ENCODE measurements at regions not wholly inside any gene's neighbourhood (a gene's known extent, or its start where the extent isn't known, plus 50 kb on each side); places are given as distances from the start of the nearest gene placed in this dataset.
"Not testable (repeated sequence)": the region's sequence is repeated elsewhere in the genome, so short reads cannot be mapped to it uniquely, and the experiment has no call there.

DNA sequence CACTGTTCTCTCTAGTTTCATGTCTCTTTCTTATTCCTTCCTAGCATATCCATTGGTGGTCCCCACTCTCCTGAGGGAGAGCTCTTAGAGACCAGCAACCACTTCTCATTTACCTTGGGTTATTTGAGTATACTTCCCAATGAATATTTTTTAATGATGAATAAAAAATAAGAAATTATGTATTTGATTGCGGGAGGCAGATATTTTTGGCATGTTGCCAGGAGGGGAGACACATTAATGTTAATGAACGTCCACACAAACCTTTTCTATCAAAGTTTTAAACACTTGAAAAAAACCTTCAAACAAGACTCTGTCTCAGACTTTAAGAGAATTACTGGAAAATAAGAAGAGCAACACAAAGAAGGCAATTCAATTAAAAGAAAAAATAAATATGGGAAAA, 260.6 kb upstream of the MAGI2 start:
- DNase-seq (ENCODE audit: low read depth): no peak

DNA sequence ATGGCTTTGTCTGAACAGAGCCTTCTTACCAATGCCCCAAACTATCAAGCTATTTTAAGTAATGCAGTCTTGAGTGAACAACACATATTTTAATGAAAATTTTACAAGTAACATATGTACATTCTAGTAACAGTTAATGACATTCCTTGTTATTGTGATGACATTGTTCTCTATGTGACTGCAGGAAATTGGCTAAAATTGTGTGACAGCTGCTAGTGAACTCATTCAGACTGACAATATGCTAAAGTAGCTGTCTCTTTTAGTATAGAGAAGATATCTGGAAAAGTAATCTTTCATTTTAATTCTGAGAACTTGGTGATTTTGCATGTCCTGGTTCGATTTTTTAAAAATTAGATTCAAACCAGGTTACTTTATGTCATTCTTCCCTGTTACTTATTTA, 259.8 kb upstream of the MAGI2 start:
- DNase-seq (ENCODE audit: low read depth): no peak

DNA sequence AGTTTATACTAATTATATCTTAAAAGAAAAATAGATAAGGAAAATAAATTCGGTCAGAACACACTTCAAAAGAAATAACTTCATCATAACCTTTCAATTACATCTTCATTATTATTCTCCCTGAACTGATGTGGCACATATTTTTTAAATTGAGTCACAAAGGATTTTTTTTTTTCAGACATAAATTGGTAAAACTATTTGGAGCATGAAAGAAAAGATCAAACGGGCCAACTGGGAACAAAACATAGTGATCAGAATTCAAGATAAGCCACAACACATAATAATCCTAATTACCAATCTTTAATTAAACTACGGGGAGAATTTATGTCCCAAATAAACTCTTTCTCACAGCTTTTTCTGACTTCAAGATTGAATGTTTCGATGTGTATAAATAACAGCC, 258.2 kb upstream of the MAGI2 start:
- no peak for DNase-seq (ENCODE audit: low read depth)

DNA sequence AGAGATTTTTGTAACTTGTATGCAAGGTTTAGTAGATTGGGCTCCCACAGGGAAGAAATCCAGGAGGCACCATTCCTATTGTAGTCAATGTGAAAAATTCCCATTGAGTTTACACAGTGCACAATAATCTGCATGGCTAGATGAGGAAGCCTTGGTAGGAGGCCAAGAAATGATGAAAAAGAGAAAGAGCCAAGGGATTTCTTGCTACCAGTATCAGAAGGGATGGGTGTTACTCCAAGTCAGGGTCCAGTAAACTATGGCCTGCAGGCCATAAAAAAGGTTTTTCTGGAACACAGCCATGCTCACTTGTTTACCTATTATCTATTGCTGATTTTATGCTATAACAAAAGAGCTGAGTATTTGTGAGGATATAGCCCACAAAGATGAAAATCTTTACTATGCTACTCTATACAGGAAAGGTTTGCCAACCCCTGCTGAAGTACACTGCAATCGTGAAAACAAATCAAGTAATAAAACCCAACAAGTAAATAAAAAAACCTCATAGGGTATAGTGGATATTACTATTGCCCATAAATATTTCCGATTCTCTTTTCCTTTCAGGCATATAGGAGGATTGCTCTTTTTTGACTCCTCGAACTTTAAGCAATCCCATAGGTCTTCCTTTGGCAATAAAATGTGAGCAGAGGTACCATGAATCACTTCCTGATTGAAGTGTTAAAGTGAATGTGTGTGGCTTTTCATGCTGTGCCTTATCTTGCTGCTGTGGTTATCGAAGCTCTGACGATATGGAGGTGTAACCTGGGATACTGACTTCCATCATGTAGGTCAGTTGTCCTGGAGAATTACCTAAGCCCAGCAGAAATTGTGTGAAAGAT, 256.3 kb upstream of the MAGI2 start:
- no peak for DNase-seq (ENCODE audit: low read depth)

DNA sequence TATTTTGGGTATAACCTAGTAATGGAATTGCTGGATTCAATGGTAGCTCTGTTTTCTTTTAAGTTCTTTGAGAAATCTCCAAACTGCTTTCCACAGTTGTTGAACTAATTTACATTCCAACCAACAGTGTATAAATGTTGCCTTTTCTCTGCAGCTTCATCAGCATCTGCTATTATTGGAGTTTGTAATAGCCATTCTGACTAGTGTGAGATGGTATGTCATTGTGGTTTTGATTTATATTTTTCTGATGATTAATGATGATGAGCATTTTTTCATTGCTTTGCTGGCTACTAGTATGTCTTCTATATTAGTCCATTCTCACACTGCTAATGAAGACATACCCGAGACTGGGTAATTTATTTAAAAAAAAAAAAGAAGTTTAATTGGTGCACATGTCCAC, 248.6 kb upstream of the MAGI2 start:
- no peak for DNase-seq (ENCODE audit: low read depth)

DNA sequence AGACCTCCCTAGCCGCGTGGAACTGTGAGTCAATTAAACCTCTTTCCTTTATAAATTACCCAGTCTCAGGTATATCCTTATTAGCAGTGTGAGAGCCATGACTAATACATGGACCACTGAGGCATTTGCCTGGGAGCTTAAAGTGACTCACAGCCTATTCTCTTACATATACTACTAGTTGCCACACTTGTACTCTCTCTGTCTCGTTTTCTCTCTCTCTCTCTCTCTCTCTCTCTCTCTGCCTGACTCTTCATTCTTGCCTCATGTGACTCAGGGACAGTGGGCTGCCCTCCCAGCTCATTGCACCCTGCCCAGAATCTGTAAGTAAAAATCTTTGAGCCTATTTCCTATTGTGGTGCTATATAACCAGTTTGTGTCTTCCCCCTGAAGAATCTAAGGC, 238.5 kb upstream of the MAGI2 start:
- DNase-seq (ENCODE audit: low read depth): no peak

DNA sequence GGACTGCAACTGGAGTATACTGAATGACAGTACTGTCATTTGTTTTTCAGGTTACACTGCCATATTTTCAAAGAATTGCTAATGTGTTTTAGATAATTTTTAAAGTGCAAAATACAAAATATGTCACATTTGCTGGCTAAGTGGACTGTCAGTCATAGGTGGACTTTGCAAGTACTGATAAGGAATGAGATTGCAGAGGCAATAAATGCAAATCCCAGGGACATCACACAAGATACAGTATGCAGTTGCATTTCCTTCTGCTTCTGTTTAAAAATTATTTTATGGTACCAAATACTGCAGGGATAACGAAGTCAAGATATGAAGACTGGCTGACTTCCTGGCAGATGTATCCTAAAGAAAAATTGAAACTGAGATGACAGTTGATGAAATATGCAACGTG, 237.6 kb upstream of the MAGI2 start:
- DNase-seq (ENCODE audit: low read depth): no peak

DNA sequence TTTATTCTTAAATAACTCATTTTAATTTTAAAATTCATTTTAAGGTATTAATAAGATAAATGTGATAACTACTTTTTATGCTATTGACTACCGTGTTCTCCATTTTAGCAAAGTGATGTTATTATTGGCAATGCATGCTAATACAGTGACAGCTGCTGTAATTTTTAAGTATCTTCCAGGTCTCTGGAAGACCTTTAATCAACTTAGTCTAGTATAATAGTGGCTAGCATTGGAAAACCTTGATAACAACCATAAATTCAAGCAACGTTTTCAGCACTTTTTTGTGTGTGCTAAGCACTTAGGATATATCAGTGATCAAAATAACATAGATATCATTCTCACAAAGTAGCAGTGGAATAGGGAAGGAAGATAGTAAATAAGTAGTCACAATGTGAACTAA, 230.9 kb upstream of the MAGI2 start:
- DNase-seq (ENCODE audit: low read depth): no peak

DNA sequence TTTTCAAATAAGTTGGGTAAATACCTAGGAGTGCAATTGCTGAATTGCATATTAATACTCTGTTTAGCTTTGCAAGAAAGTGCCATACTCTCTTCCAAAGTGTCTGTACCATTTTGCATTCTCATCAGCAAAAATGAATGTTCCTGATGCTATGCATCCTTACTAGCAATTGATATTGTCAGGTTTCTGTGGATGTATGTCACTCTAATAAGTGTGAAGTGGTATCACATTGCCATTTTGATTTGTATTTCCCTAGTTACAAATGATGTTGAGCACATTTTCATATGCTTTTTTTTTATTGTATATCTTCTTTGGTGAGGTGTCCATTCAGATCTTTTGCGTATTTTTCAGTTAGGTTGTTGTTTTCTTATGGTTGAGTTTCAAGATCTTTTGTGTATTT, 230.4 kb upstream of the MAGI2 start:
- no peak for DNase-seq (ENCODE audit: low read depth)

DNA sequence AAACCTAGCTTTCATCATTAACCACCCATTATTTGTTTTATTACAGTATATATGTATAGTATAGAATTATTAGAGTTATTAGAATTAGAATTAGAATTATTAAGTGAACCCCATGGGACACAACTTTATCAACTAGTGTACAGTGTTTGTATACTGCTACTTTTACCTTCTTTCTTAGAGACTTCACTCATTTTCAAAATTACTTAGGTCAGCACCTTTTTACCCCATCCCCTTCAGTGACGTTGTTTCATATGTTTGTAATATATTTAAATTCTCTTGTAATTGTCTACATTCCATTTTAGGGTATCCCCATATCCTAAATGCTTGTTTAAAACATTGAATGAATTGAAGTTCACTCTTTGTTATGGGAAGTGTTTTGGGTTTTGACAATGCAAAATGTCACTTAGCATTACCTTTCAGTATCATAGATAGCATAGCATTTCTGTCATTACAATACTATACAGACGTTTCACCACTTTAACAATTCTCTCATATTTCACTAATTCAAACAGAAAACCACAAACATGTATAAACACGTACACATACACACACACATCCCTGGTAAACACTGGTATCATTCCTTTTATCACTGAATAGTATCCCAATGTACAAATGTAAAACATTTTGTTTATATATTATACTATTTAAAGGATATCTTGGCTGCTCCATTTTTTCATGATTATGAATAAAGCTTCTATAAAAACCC, 229.9 kb upstream of the MAGI2 start:
- no peak for DNase-seq (ENCODE audit: low read depth)

DNA sequence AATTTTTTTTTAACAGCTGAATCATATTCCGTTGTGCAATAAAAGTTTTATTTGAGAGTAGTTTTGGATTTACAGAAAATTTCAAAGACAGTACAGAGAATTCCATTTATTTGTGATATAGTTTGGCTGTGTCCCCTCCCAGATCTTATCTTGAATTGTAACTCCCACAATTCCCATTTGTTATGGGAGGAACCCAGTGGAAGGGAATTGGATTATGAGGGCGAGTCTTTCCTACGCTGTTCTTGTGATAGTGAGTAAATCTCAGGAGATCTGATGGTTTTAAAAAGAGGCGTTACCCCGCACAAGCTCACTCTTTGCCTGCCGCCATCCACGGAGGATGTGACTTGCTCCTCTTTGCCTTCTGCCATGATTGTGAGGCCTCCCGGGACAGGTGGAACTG, 228.0 kb upstream of the MAGI2 start:
- DNase-seq (ENCODE audit: low read depth): no peak

DNA sequence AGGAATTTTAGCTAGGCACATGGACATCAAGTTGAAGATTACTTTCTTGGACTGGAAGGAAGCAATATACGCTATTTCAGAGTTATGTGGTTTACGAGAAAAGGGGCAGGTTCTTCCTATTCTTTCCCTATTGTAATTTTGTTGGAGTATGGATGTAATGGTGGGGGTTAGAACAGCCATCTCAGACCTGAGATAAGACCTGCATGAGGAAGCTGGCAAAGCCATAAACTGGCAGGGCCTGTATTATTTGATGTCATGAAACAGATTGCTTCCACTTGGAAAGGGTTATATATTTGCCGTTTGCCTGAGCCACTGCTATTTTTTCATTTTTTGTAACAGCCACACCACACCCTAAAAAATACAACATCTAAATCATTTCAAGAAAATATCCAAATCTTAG, 220.5 kb upstream of the MAGI2 start:
- DNase-seq (ENCODE audit: low read depth): no peak

DNA sequence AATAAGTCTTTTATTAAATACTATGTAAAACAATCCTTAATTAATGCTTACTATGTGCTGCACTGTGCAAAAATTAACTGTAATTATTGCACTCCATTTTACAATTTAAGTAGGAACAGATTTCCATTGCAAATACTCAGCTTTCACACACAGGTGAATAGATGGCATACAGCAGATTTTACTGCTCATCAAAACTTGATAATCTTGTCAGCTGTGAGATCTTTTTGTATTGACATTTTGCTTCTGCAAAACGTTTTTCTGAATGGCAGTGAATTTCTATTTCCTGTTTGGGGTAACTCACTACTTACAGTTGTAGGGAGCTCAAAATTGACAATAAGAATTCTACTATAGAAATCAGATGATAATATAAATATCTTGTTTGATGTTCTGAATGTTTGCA, 220.0 kb upstream of the MAGI2 start:
- DNase-seq (ENCODE audit: low read depth): no peak

DNA sequence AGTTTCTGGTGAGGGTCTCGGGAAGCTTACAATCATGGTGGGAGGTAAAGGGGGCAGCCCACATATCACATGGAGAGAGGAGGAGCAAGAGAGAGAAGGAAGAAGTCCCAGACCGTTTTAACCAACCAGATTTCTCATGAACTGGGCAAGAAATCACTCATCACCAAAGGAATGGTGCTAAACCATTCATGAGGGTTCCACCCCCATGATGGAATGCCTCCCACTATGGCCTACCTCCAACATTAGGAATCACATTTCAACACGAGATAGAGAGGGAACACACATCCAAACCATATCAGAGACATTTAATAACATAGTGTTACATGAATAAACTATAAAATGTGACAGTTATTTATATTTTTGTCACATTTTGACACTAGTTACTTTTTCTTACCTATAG, 214.8 kb upstream of the MAGI2 start:
- no peak for DNase-seq (ENCODE audit: low read depth)

DNA sequence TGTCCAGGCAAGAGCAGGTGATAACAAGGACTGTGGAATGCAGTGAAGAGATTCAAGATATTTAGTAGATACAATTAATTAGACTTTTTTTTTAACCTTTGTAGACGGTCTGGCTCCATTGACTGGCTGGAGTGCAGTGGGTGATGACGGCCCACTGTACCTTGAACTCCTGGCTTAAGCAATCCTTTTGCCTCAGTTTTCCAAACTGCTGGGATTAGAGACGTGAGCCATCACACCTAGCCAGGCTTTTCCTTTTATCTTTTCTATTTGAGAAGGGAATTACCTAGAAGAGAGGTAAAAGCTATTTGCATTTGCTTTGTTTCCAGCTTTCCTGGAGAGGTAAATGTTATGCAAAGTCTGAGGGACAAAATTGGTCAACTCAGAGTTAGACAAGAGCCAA, 213.0 kb upstream of the MAGI2 start:
- DNase-seq (ENCODE audit: low read depth): no peak

DNA sequence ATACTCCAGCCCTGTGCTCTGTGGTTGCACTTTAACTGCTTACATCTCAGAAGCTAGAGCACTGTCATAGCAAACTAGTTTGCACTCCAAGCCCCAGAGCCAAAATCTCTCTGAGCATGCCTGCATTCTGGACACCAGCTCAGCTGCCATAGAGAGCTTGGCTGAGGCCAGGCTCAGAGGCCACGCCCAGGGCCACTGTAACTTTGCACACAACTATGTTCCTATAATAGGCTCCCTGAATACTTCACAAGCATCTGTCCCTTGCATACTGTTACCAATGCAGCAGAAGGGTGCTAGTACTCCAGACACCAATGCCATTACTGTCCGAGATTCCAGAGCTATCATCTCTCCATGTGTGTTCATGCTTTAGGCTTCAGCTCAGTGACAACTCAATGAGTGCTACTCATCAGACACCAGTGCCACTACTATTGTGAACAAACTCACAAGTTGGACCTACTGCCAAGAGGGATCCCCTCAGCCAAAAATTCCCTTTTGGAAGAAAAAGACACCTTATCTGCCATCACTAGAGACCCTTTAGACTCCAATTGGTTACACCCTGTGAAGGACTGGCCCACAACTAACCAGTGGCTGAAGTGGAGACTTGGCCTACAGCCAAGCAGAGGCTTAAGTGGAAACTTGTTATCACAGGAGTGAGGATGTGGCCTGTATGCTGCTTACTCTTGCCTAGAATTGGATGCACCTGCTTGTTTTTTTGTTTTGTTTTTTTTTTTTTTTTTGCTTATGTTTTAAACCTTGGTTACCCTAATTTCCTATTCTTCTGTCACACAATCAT, 211.6 kb upstream of the MAGI2 start:
- no peak for DNase-seq (ENCODE audit: low read depth)

DNA sequence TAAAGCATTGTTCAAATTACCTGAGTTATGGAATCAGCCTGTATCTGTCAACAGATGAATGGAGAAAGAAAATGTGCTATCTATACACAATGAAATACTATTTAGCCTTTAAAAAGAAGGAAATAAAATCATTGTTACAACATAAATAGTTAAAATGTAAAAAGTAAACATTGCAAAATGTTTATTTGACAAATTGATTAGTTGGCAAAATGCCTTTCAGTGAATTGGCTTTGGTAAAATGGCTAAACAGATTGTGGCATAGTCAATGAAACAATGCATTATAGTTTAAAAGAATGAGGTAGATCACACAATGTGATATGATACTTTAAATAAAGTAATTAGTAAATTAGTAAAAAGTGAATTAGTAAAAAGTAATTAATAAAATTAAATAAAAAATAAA, 204.8 kb upstream of the MAGI2 start:
- no peak for DNase-seq (ENCODE audit: low read depth)

DNA sequence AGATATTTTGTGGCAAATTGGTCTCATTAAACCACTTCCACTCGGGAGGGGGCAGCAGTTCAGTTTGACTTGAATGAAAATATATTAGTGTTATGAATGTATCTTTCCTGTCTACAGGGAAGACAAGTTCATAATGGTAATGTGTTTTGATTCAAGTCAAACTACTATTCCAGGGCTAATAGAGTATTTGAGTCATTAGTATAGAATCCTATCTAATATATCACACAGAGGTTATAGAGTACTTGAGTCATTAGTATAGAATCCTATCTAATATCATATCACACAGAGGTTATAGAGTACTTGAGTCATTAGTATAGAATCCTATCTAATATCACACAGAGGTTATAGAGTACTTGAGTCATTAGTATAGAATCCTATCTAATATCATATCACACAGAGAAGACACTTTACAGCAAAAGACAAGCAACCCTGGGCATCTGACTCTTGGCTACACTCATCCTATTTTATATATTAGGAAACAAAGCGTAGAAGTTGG, 199.7 kb upstream of the MAGI2 start:
- no peak for DNase-seq (ENCODE audit: low read depth)

DNA sequence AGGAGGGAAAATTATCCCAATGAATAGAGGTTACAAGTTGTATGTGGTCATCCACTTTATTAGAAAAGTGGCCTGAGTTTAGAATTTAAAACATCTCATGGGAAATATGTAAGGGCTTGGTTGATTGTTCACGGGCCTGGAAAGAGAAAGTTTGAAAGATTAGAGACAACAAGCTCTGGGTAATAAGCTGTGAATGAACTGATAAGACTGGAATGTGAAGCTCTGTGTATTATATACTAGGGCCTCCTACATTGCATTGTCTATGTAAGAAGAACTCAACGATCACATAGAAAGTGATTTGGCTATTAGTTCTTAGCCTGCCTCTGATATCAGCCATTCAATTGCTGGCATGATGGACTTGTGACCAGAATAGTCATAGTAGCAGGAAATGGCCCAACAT, 199.2 kb upstream of the MAGI2 start:
- DNase-seq (ENCODE audit: low read depth): no peak

DNA sequence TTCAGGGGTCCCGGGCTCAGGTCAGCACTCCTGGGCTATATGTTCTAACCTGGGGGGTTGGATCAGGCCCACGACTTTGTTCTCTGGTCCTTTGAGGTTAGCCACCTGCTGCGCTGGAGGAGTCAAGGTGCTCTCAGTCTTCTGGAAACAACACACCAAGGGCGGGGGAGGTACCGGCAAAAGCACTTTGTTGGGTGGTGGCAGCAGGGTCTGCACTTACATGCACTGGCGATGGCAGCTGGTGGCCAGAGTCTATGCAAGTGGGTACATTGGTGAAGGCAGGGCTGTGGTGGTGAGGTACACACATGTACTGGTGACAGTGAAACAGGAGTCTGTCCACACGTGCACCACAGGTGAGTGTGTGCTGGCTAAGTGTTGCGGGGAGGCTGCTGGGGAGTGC, 194.2 kb upstream of the MAGI2 start:
- DNase-seq (ENCODE audit: low read depth): no peak

DNA sequence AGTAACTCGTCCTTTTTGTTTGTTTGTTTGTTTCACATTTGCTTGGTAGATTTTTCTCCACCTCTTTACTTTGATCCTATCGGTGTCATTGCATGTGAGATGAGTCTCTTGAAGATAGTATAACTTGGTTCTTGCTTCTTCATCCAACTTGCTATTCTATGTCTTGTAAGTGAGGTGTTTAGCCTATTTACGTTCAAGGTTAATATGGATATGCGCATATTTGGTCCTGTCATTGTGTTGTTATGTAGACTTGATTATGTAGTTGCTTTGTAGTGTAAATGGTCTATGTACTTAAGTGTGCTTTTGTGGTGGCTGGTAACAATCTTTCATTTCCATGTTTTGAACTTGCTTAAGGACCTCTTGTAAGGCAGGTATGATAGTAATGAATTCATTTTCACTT, 192.8 kb upstream of the MAGI2 start:
- DNase-seq (ENCODE audit: low read depth): no peak

DNA sequence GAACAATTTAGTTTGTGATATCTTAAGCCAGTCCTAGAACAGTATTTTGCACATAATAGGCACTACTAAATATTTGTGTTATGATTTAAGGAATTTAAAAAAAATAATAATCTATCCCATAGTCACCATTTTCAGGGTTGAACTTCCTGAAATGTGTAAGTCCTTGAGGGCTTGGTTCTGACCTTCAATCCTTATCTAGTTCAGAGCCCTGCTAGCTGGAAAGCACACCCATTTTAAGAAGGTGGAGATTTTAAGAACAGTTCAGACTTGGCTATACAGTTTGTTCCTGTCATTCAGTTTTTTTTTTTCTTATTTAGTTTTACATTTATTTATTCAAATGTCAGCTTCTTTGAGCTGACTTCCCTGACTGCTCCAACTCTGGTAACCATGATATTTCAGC, 183.4 kb upstream of the MAGI2 start:
- no peak for DNase-seq (ENCODE audit: low read depth)

DNA sequence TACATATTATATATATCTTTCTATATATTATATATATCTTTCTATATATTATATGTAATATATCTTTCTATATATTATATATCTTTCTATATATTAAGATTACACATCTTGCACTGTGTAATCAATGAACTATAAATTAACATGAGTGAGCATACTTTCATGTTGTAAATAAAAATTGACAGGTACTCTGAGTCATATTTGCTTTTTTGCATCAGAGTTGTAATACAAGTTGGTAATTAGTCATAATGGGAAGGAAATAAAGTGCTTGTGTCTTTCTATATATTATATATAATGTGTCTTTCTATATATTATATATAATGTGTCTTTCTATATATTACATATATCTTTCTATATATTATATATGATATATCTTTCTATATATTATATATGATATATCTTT, 172.5 kb upstream of the MAGI2 start:
- DNase-seq (ENCODE audit: low read depth): not testable (repeated sequence)
